GM12872 (cell line): ENCODE measurements at regions not wholly inside any gene's neighbourhood (a gene's known extent, or its start where the extent isn't known, plus 50 kb on each side); places are given as distances from the start of the nearest gene placed in this dataset.

ENCODE experiments used
- TF ChIP-seq, protein P1 (sequence below): IDR thresholded peaks from 3 replicates; pipeline ENCODE4 v1.5.1; 2011; ENCODE audit warnings: low read depth, mild to moderate bottlenecking, low read length, moderate library complexity; ENCODE audit not compliant: insufficient read depth

DNA sequence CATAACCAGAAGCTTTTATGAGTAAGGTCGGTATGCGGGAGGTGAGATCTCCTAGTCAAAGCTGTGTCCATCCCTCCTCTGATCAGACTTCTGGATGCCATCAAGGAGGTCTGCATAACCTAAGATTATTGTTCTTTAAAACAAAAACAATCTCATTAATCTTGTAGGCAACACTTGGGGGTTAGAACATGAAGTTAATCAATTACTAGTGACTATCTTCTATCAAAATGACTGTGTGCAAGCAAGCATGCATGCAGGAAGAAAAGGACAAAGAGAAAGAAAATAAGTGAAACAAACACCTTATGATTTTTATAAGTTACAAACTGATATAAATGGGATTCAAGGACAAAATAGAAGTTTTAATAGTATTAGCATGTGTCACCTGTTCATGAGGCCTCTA lies 2435.9 kb upstream of the PCDH20 start:
- TF ChIP-seq, protein P1, sequence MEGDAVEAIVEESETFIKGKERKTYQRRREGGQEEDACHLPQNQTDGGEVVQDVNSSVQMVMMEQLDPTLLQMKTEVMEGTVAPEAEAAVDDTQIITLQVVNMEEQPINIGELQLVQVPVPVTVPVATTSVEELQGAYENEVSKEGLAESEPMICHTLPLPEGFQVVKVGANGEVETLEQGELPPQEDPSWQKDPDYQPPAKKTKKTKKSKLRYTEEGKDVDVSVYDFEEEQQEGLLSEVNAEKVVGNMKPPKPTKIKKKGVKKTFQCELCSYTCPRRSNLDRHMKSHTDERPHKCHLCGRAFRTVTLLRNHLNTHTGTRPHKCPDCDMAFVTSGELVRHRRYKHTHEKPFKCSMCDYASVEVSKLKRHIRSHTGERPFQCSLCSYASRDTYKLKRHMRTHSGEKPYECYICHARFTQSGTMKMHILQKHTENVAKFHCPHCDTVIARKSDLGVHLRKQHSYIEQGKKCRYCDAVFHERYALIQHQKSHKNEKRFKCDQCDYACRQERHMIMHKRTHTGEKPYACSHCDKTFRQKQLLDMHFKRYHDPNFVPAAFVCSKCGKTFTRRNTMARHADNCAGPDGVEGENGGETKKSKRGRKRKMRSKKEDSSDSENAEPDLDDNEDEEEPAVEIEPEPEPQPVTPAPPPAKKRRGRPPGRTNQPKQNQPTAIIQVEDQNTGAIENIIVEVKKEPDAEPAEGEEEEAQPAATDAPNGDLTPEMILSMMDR: no peak

DNA sequence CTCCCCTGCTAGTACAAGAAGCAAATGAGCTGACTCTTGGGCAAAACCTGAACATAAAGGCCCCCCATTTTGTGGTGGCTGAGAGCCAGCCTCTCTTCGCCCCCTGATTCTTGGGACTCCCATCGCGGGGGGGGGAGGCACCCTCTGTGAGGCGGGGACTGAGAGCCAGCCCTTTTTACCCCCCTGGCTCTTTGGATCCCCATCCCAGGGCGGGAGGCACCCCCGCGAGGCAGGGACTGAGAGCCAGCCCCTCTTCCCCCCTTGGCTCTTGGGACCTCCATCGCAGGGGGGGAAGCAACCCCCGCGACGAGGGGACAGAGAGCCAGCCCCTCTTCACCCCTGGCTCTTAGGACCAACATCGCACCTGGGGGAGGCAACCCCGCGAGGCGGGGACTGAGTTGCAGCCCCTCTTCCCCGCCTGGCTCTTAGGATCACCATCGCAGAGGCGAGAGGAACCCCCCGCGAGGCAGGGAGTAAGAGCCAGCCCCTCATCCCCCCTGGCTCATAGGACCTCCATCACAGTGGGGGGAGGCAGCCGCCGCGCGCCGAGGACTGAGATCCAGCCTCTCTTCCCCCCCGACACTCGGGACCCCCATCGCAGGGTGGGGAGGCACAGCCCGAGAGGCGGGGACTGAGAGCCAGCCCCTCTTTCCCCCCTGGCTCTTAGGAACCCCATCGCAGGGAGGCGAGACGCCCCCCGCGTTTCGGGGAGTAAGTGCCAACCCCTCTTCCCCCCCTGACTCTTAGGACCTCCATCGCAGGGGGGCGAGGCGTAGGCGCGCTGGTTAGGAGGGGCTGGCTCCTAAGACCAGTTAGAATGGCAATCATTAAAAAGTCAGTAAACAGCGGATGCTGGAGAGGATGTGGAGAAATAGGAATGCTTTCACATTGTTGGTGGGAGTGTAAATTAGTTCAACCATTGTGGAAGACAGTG lies 2428.4 kb upstream of the PCDH20 start:
- TF ChIP-seq, protein P1: no peak

DNA sequence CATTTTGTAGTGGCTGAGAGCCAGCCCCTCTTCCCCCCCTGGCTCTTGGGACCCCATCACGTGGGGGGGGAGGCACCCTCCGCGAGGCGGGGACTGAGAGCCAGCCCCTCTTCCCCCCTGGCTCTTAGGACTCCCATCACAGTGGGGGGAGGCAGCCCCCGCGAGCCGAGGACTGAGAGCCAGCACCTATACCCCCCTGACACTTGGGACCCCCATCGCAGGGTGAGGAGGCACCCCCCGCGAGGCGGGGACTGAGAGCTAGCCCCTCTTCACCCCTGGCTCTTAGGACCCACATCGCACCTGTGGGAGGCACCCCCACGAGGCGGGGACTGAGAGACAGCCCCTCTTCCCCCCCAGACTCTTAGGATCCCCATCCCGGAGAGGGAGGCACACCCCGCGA lies 2426.5 kb upstream of the PCDH20 start:
- TF ChIP-seq, protein P1: no peak

DNA sequence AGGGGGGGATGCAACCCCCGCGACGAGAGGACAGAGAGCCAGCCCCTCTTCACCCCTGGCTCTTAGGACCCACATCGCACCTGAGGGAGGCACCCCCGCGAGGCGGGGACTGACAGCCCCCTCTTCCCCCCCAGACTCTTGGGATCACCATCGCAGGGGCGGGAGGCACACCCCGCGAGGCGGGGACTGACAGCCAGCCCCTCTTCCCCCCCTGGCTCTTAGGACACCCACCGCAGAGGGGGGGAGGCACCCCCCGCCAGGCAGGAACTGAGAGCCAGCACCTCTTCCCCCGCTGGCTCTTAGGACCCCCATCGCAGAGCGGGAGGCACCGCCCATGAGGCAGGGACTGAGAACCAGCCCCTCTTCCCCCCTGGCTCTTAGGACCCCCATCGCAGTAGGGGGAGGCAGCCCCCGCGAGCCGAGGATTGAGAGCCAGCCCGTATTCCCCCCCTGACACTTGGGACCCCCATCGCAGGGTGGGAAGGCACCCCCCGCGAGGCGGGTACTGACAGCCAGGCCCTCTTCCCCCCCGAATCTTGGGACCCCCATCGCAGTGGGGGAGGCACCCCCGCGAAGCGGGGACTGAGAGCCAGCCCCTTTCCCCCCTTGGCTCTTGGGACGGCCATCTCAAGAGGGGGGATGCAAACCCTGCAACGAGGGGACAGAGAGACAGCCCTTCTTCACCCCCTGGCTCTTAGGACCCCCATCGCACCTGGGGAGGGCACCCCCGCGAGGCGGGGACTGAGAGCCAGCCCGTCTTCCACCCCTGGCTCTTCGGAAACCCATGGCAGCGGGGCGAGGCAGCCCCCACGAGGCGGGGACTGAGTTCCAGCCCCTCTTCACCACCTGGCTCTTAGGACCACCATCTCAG lies 2425.1 kb upstream of the PCDH20 start:
- TF ChIP-seq, protein P1: no peak

DNA sequence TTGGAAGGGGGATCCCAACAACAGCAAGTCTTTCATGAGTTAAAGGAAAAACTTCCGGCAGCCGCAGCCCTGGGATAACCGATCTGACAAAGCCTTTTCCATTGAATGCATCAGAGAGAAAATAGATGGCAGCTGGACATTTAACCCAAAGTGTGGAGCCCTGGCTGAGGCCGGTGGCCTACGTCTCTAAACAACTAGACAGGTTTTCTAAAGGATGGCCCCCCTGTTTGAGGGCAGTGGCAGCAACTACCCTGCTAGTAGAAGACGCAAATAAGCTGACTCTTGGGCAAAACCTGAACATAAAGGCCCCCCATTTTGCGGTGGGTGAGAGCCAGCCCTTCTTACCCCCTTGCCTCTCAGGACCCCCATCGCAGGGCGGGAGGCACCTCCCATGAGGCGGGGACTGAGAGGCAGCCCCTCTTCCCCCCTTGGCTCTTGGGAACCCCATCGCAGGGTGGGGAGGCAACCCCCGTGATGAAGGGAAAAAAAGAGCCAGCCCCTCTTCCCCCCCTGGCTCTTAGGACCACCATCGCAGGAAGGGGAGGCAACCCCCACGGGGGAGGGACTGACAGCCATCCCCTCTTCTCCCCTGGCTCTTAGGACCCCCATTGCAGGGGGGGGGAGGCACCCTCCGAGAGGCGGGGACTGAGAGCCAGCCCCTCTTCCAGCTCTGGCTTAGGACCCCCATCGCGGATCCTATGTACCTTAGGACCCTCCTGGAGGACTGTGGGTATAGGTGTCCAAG lies 2422.9 kb upstream of the PCDH20 start:
- TF ChIP-seq, protein P1: no peak

DNA sequence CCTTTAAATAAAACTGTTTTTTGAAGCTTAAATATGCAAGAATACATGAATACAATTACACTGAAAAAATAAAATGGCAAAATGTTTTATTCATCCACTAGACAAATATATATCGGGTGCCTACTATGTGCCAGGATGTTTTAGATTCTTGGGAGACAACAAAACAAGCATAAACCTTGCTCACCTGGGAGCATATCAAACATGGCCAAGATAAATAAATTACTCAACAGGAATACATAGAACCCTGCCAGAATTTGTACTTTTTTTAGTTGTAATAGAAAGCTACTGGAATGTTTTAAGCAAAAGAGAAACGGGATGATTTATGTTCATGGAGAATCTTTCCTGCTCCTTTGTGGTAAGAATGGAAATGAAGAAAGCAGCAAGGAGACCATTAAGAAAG lies 2358.5 kb upstream of the PCDH20 start:
- TF ChIP-seq, protein P1: no peak

DNA sequence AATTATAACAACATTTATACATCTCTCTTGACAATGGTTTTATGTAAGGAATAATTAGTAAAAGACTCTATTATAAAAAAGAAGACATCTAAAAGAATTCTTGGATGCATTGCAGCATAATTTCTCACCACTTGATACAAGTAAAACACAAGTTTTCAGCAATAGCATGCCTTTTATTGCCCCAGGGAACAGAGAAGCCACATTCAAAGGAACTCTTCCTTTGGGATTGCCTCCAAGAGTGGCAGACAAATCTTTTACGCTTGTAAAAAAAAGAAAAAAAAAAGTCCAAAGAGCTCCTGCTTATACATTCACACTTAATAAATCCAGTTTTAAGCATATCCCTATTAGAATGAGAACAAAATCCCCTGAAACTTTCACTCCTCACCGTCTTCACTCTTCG lies 2357.8 kb upstream of the PCDH20 start:
- TF ChIP-seq, protein P1: no peak
